GM12878 (cell line): ENCODE measurements at regions not wholly inside any gene's neighbourhood (a gene's known extent, or its start where the extent isn't known, plus 50 kb on each side); places are given as distances from the start of the nearest gene placed in this dataset.

Source experiments
- CHD2 ChIP-seq: IDR thresholded peaks from 2 replicates; pipeline ENCODE4 v1.6.1; 2011; ENCODE audit warnings: low read depth, low read length, improper control_type of control experiment, borderline replicate concordance
- CTCF ChIP-seq, 3 experiments: IDR thresholded peaks in 2 of 3; conservative IDR thresholded peaks in 1 of 3; 2 replicates each; pipeline ENCODE4 v1.5.1; 2011; ENCODE audit warnings: low read depth in 3 of 3, low read length in 3 of 3, mild to moderate bottlenecking in 3 of 3, control low read depth in 2 of 3, moderate library complexity in 2 of 3, inconsistent platforms in 1 of 3, mixed read lengths in 1 of 3; ENCODE audit not compliant: control insufficient read depth in 2 of 3, insufficient read depth in 1 of 3; ENCODE audit errors: extremely low read depth in 1 of 3
- EZH2 ChIP-seq: IDR thresholded peaks from 2 replicates; pipeline ENCODE4 v1.6.1; 2012; ENCODE audit warnings: low read depth, mild to moderate bottlenecking, control low read depth, inconsistent platforms, low read length, borderline replicate concordance; ENCODE audit not compliant: control insufficient read depth
- NFYA ChIP-seq: IDR thresholded peaks from 2 replicates; pipeline ENCODE4 v1.6.1; 2011; ENCODE audit warnings: low read depth, mild to moderate bottlenecking, low read length, improper control_type of control experiment, borderline replicate concordance
- RAD21 ChIP-seq: IDR thresholded peaks from 2 replicates; pipeline ENCODE4 v1.6.1; 2011; ENCODE audit warnings: mild to moderate bottlenecking, low read depth, low read length, moderate library complexity; ENCODE audit not compliant: insufficient read depth

- TF ChIP-seq CHD2 (no peak), EZH2 (no peak), NFYA (no peak), CTCF (IDR thresholded peaks at IDR 0.05 in 2 of 3, conservative IDR thresholded peaks at IDR 0.05 in 1 of 3; ENCODE audit: control insufficient read depth in 2 of 3, extremely low read depth in 1 of 3, insufficient read depth in 1 of 3, low read depth in 3 of 3, low read length in 3 of 3) (no peak), RAD21 (no peak)
These were observed 193.7 kb upstream of the OLFM3 start for GRCh38 chr1:102190429-102190828.
